ENCODE measurements at regions not wholly inside any gene's neighbourhood (a gene's known extent, or its start where the extent isn't known, plus 50 kb on each side); places are given as distances from the start of the nearest gene placed in this dataset.

DNA sequence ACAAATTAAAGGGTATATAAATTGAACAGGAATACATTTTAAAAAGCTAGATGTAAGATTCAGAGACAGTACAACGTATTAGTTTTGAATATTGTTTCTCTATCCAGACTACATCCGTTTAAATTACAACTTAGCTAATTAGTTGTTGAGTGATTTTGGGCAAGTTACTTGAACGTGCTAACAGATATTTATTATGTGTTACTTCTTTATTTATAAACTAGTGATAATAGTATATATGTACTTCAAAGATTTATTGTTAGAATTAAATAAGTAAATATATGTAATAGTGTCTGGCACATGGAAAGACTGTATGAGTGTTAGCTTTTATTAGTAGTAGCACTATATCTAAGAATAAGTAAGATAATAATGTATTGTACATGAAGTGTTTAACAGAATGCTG is 92.0 kb upstream of the GBE1 start:
- ChIA-PET CTCF (no interaction called here), POLR2A (no interaction called here)
- DNase-seq (ENCODE audit: extremely low spot score): no peak
- no peak for TF ChIP-seq BHLHE40 (IDR thresholded peaks at IDR 0.05; ENCODE audit: borderline replicate concordance)
- TF ChIP-seq HDGF (IDR thresholded peaks at IDR 0.05; ENCODE audit: borderline replicate concordance): no peak
- TF ChIP-seq FOXM1 (IDR thresholded peaks at IDR 0.05; ENCODE audit: borderline replicate concordance): no peak
- no peak for TF ChIP-seq SP1 (IDR thresholded peaks at IDR 0.05)
- TF ChIP-seq L3MBTL2 (conservative IDR thresholded peaks at IDR 0.05): no peak
- no peak for TF ChIP-seq FOXK2 (IDR thresholded peaks at IDR 0.05)
- no peak for TF ChIP-seq ELF4 (IDR thresholded peaks at IDR 0.05)
- TF ChIP-seq SUZ12 (IDR thresholded peaks at IDR 0.05): no peak
- no peak for TF ChIP-seq ZNF384 (IDR thresholded peaks at IDR 0.05)
- no peak for TF ChIP-seq LEF1 (IDR thresholded peaks at IDR 0.05; ENCODE audit: borderline replicate concordance)
- TF ChIP-seq TARDBP (IDR thresholded peaks at IDR 0.05): no peak
- TF ChIP-seq NFRKB (IDR thresholded peaks at IDR 0.05): no peak
- TF ChIP-seq, protein P1, sequence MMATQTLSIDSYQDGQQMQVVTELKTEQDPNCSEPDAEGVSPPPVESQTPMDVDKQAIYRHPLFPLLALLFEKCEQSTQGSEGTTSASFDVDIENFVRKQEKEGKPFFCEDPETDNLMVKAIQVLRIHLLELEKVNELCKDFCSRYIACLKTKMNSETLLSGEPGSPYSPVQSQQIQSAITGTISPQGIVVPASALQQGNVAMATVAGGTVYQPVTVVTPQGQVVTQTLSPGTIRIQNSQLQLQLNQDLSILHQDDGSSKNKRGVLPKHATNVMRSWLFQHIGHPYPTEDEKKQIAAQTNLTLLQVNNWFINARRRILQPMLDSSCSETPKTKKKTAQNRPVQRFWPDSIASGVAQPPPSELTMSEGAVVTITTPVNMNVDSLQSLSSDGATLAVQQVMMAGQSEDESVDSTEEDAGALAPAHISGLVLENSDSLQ (IDR thresholded peaks at IDR 0.05): no peak
- no peak for TF ChIP-seq FOXA1 (IDR thresholded peaks at IDR 0.05)
- no peak for TF ChIP-seq CTBP1 (IDR thresholded peaks at IDR 0.05; ENCODE audit: borderline replicate concordance)
- no peak for TF ChIP-seq ARNT (IDR thresholded peaks at IDR 0.05)

DNA sequence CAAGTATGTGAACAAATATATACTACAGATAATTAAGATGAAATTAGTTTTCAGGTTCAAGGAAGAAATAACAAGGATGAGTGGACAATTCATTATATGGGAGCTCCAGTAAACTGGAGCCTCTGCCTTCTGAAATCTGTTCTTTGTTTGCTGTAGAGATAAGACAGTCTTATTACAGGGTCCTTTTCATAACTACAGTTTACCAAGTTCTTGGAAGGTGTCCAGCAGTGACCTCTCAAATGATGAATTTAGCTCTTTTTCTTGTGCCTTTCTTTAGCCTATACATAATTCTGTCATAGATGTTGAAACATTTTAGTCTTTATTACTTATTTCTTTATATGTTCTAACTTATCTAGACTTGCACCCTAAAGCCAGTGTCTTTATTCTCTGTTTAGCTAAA is 89.7 kb upstream of the GBE1 start:
- ChIA-PET POLR2A (no interaction called here), CTCF (no interaction called here)
- DNase-seq (ENCODE audit: extremely low spot score): no peak
- TF ChIP-seq BHLHE40 (IDR thresholded peaks at IDR 0.05; ENCODE audit: borderline replicate concordance): no peak
- TF ChIP-seq, protein P1 (IDR thresholded peaks at IDR 0.05): no peak
- no peak for TF ChIP-seq HDGF (IDR thresholded peaks at IDR 0.05; ENCODE audit: borderline replicate concordance)
- no peak for TF ChIP-seq ZNF384 (IDR thresholded peaks at IDR 0.05)

DNA sequence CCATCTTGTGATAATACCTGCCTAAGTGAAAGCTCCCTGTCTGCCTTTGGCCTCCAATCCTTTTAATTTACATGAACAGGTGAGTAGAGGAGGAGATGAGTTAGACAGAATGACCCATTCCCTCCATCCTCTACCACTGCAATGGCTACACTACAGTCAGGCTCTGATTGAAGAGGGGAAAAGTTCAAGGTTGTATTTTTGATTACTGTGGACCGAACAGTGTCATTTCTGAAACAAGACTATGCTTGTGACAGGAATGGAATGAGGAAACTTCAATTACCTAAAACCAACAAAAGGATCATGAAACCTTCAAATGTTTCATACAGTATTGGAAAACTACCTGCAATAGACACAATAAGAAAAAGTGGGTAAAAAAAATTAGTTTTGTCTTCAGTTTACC is 85.5 kb upstream of the GBE1 start:
- ChIA-PET POLR2A (interaction anchor here (0.8 kb wide), 1 partner anchor 278 kb away, joined by 3 read pairs; no protein-coding TSS in a partner anchor), CTCF (no interaction called here)
- no peak for DNase-seq (ENCODE audit: extremely low spot score)
- TF ChIP-seq LEF1 (IDR thresholded peaks at IDR 0.05; ENCODE audit: borderline replicate concordance) (no peak), FOXM1 (IDR thresholded peaks at IDR 0.05; ENCODE audit: borderline replicate concordance) (no peak), ELF4 (IDR thresholded peaks at IDR 0.05) (no peak), L3MBTL2 (conservative IDR thresholded peaks at IDR 0.05) (no peak), FOXK2 (IDR thresholded peaks at IDR 0.05) (no peak), NFRKB (IDR thresholded peaks at IDR 0.05) (no peak), SUZ12 (IDR thresholded peaks at IDR 0.05) (no peak), TARDBP (IDR thresholded peaks at IDR 0.05) (no peak), SP1 (IDR thresholded peaks at IDR 0.05) (no peak), CTBP1 (IDR thresholded peaks at IDR 0.05; ENCODE audit: borderline replicate concordance) (no peak), BHLHE40 (IDR thresholded peaks at IDR 0.05; ENCODE audit: borderline replicate concordance) (no peak), FOXA1 (IDR thresholded peaks at IDR 0.05) (no peak), ARNT (IDR thresholded peaks at IDR 0.05) (no peak), HDGF (IDR thresholded peaks at IDR 0.05; ENCODE audit: borderline replicate concordance) (no peak), ZNF384 (IDR thresholded peaks at IDR 0.05) (no peak)
- TF ChIP-seq, protein P1 (IDR thresholded peaks at IDR 0.05): no peak

DNA sequence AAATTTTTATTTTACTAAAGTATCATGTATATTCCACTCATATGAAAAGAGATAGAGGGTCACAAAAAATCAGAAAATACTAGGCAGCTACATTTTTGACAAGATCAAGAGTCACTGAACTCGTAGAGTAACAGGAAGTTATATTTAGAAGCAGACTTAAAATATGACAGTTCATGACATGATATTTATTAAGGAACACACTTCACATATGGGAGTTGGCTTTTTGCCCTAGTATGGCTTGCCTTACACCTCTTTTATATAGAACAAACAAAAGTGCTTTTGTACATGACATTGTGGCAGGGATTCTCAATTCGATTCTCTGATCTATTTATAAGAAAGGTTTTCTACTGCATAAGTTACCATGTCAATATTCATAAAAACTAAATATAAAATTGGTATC is 80.1 kb upstream of the GBE1 start:
- ChIA-PET CTCF (no interaction called here), POLR2A (no interaction called here)
- TF ChIP-seq HDGF (IDR thresholded peaks at IDR 0.05; ENCODE audit: borderline replicate concordance): no peak
- TF ChIP-seq FOXA1 (IDR thresholded peaks at IDR 0.05): no peak
- TF ChIP-seq TARDBP (IDR thresholded peaks at IDR 0.05): no peak
- no peak for TF ChIP-seq LEF1 (IDR thresholded peaks at IDR 0.05; ENCODE audit: borderline replicate concordance)
- no peak for TF ChIP-seq ARNT (IDR thresholded peaks at IDR 0.05)
- no peak for TF ChIP-seq BHLHE40 (IDR thresholded peaks at IDR 0.05; ENCODE audit: borderline replicate concordance)
- no peak for TF ChIP-seq ZNF384 (IDR thresholded peaks at IDR 0.05)
- no peak for TF ChIP-seq FOXM1 (IDR thresholded peaks at IDR 0.05; ENCODE audit: borderline replicate concordance)
- no peak for TF ChIP-seq NFRKB (IDR thresholded peaks at IDR 0.05)
- TF ChIP-seq, protein P1 (IDR thresholded peaks at IDR 0.05): no peak
- TF ChIP-seq FOXK2 (IDR thresholded peaks at IDR 0.05): no peak
- no peak for TF ChIP-seq SP1 (IDR thresholded peaks at IDR 0.05)
- no peak for TF ChIP-seq SUZ12 (IDR thresholded peaks at IDR 0.05)
- no peak for TF ChIP-seq ELF4 (IDR thresholded peaks at IDR 0.05)
- no peak for TF ChIP-seq L3MBTL2 (conservative IDR thresholded peaks at IDR 0.05)
- DNase-seq (ENCODE audit: extremely low spot score): no peak

DNA sequence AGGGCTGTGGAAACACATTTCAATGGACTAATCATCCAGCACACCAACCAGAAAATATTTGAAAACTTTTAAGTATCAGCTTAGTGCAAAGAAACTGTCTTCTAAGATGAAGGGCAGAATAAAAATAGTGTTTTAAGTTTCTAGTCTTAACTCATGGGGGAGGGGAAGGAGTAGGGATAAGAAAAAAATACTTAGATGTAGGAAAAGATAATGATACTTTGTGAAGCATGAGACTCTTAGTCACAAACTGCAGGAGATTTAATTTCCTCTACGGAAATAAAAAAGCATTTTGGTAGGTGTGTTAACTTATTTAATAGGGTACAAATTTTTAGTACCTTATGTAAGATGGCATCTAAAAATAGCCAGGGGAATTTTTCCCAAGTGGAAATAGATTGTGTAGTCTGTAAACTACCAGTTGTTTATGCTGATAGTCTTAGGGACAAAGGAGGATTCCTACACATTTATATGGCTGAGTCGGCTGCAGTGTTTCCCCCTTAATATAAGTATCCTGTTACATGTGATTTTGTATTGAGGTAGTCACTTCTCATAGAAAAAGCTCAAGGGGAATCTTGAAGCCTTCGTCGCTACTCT is 78.2 kb upstream of the GBE1 start:
- DNase-seq (ENCODE audit: extremely low spot score): no peak
- ChIA-PET CTCF (no interaction called here), POLR2A (no interaction called here)
- TF ChIP-seq FOXM1 (IDR thresholded peaks at IDR 0.05; ENCODE audit: borderline replicate concordance) (no peak), ARNT (IDR thresholded peaks at IDR 0.05) (no peak), LEF1 (IDR thresholded peaks at IDR 0.05; ENCODE audit: borderline replicate concordance) (no peak), TARDBP (IDR thresholded peaks at IDR 0.05) (no peak), SUZ12 (IDR thresholded peaks at IDR 0.05) (no peak), ZNF384 (IDR thresholded peaks at IDR 0.05) (no peak), FOXK2 (IDR thresholded peaks at IDR 0.05) (no peak), BHLHE40 (IDR thresholded peaks at IDR 0.05; ENCODE audit: borderline replicate concordance) (no peak), NFRKB (IDR thresholded peaks at IDR 0.05) (no peak), ELF4 (IDR thresholded peaks at IDR 0.05) (no peak), L3MBTL2 (conservative IDR thresholded peaks at IDR 0.05) (no peak), CTBP1 (IDR thresholded peaks at IDR 0.05; ENCODE audit: borderline replicate concordance) (no peak), FOXA1 (IDR thresholded peaks at IDR 0.05) (no peak), HDGF (IDR thresholded peaks at IDR 0.05; ENCODE audit: borderline replicate concordance) (no peak), SP1 (IDR thresholded peaks at IDR 0.05) (no peak)
- TF ChIP-seq, protein P1 (IDR thresholded peaks at IDR 0.05): no peak

Data from HEK293T (cell line).